Breast epithelium (tissue), 3 donors: ENCODE measurements at regions not wholly inside any gene's neighbourhood (a gene's known extent, or its start where the extent isn't known, plus 50 kb on each side); places are given as distances from the start of the nearest gene placed in this dataset.

Experiments
- POLR2A ChIP-seq: fragments of 450-650 bp; IDR thresholded peaks from one replicate; pipeline ENCODE4 v1.6.1; 2016; ENCODE audit warnings: antibody characterized with exemption, mild to moderate bottlenecking, moderate library complexity
- TF ChIP-seq, protein P1 (sequence below), 3 donors: fragments of 450-650 bp; IDR thresholded peaks; one replicate each; pipeline ENCODE4 v1.5.1; 2016 to 2017; ENCODE audit warnings: antibody characterized with exemption in 3 of 3, mild to moderate bottlenecking in 3 of 3, moderate library complexity in 3 of 3

DNA sequence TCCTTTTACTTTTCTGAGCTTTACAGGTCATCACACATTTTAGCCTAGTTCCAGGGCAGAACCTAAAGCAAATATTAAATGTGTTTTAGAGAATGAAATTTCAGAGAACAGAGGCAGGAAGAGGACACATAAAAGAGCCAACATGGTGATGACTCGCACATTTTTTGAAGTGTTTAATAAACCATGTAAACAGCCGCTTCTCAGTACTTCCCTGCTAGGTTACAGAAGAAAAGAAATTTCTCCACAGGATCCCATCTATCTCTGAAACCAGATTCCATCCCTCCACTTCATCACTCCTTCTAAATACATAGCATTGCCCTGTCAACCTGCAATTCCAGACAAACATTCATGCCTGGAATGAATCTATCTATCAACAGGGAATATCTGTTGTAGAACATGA is 949.5 kb upstream of the PCDH7 start:
- TF ChIP-seq, protein P1, sequence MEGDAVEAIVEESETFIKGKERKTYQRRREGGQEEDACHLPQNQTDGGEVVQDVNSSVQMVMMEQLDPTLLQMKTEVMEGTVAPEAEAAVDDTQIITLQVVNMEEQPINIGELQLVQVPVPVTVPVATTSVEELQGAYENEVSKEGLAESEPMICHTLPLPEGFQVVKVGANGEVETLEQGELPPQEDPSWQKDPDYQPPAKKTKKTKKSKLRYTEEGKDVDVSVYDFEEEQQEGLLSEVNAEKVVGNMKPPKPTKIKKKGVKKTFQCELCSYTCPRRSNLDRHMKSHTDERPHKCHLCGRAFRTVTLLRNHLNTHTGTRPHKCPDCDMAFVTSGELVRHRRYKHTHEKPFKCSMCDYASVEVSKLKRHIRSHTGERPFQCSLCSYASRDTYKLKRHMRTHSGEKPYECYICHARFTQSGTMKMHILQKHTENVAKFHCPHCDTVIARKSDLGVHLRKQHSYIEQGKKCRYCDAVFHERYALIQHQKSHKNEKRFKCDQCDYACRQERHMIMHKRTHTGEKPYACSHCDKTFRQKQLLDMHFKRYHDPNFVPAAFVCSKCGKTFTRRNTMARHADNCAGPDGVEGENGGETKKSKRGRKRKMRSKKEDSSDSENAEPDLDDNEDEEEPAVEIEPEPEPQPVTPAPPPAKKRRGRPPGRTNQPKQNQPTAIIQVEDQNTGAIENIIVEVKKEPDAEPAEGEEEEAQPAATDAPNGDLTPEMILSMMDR (IDR thresholded peaks at IDR 0.05), result no peak
- TF ChIP-seq POLR2A, result no peak
